Testis (tissue), 2 donors: ENCODE measurements at regions not wholly inside any gene's neighbourhood (a gene's known extent, or its start where the extent isn't known, plus 50 kb on each side); places are given as distances from the start of the nearest gene placed in this dataset.
"Not testable (repeated sequence)": the region's sequence is repeated elsewhere in the genome, so short reads cannot be mapped to it uniquely, and the experiment has no call there.

ENCODE experiments used
- POLR2A ChIP-seq: fragments of 450-650 bp; IDR thresholded peaks from one replicate; pipeline ENCODE4 v1.6.1; 2017; ENCODE audit warnings: antibody characterized with exemption, mild to moderate bottlenecking, moderate library complexity
- TF ChIP-seq, protein P1 (sequence below), 3 experiments: fragments of 450-650 bp in 2 of 3; fragments of 200-600 bp in 1 of 3; sonication (generic) in 1 of 3; IDR thresholded peaks; one replicate each; pipeline ENCODE4 v1.5.1; 2016 to 2019; ENCODE audit warnings: antibody characterized with exemption in 3 of 3, mild to moderate bottlenecking in 2 of 3, moderate library complexity in 1 of 3

DNA sequence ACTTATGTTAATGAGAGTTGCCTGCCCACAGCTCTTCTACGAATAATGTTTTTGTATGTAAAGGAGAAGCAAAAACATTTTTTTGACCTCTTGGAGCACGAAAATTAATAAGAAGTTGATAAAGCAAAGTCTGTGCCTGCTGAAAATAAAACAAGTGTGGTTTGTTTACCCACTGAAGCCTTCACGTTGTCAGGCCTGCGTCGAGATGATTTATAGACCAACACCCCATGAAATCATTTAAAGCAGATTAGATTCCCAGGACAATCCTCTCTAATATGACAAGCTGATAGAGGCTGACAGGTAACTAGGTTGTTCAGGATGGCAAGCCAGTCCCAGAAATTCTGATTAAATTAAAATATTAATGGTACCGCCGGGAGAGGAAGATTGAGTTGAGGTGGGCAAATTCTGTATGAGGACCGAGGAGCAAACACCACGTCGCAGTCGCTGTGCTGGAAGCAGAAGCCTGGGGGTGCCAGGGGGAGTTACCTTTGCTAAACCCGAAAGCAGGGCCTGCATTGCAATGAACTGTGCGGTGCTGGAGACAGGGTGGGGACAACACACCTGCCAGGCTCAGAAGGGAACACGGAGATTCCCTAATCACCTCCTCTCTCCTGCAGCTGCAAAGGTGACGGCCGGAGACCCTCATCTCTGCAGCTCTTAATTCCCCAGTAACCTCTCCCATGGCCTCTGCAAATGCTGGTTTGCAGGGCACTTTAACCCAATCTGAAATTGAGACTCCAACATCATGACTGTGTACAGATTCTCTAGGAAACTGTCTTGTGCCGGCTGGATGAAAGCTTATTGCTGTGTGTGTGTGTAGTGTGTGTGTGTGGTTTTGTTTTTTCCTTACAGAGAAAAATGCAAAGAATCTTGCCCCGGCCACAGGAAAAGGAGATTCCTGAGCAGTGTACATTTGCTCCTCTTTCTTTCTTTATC, 2805.9 kb downstream of the RPIA start:
- TF ChIP-seq, protein P1, sequence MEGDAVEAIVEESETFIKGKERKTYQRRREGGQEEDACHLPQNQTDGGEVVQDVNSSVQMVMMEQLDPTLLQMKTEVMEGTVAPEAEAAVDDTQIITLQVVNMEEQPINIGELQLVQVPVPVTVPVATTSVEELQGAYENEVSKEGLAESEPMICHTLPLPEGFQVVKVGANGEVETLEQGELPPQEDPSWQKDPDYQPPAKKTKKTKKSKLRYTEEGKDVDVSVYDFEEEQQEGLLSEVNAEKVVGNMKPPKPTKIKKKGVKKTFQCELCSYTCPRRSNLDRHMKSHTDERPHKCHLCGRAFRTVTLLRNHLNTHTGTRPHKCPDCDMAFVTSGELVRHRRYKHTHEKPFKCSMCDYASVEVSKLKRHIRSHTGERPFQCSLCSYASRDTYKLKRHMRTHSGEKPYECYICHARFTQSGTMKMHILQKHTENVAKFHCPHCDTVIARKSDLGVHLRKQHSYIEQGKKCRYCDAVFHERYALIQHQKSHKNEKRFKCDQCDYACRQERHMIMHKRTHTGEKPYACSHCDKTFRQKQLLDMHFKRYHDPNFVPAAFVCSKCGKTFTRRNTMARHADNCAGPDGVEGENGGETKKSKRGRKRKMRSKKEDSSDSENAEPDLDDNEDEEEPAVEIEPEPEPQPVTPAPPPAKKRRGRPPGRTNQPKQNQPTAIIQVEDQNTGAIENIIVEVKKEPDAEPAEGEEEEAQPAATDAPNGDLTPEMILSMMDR (IDR thresholded peaks at IDR 0.05): not testable (repeated sequence)
- not testable (repeated sequence) for TF ChIP-seq POLR2A
